ENCODE measurements at regions not wholly inside any gene's neighbourhood (a gene's known extent, or its start where the extent isn't known, plus 50 kb on each side); places are given as distances from the start of the nearest gene placed in this dataset.

DNA sequence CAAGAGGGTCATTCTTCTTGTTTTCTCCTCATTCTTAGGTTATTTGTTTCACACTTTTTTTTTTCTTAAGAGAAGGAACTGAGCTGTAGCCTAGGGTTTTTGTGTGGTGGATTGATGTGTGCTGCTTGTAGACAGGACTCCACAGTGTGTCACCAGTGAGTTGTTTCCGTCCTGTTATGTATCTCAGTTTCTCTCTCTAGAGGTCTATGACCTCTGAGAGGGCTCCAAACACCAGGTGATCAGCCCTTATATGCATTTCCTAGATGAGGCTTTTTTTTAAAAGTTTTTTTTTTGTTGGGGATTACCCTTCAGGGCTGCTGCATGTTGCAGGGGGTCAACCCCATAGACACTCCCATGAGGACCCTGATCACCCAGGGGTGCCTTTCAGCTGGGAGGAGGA is 124.2 kb upstream of the MAST4 start:
- DNase-seq (ENCODE audit: low spot score) = no peak

- no peak for DNase-seq (ENCODE audit: low spot score)
These were observed 120.5 kb upstream of the MAST4 start for GRCh38 chr5:66475731-66476130.

GRCh38 chr5:66477596-66477995 is 118.6 kb upstream of the MAST4 start:
- no peak for DNase-seq (ENCODE audit: low spot score)

- no peak for DNase-seq (ENCODE audit: low spot score)
These were observed 101.8 kb upstream of the MAST4 start for GRCh38 chr5:66494437-66494836.

DNA sequence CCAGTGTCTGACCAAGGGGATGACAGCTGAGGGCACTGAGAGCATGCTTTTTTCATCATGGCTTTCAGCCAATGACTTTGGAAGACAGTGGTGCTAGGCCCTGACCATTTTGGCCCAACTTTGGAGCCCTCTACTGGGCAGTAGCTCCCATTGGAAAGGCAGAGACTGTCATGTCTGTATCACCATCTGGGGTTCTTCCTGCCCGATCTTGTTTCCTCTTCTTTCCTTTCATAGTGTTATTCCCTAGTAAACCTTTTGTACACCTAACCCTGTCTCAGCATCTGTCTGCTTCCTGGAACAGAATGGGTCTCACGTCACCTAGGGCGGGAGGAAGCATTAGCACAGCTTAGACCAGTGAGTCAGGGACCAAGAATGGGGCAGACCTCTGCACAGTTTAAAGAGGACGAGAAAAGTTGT is 97.4 kb upstream of the MAST4 start:
- DNase-seq (ENCODE audit: low spot score) = peak; percentile 12

DNA sequence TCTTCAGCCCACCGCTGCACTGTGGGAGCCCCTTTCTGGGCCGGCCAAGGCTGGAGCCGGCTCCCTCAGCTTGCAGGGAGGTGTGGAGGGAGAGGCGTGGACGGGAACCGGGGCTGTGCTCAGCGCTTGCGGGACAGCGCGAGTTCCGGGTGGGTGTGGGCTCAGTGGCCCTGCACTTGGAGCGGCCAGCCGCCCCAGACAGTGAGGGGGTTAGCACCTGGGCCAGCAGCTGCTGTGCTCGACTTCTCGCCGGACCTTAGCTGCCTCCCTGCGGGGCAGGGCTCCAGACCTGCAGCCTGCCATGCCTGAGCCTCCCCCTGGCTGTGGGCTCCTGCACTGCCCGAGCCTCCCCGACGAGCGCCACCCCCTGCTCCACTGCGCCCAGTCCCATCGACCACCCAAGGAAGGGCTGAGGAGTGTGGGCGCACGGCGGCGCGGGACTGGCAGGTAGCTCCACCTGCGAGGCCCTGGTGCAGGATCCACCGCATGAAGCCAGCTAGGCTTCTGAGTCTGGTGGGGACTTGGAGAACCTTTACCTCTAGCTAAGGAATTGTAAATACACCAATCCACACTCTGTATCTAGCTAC is 92.9 kb upstream of the MAST4 start:
- DNase-seq (ENCODE audit: low spot score) = no peak

DNA sequence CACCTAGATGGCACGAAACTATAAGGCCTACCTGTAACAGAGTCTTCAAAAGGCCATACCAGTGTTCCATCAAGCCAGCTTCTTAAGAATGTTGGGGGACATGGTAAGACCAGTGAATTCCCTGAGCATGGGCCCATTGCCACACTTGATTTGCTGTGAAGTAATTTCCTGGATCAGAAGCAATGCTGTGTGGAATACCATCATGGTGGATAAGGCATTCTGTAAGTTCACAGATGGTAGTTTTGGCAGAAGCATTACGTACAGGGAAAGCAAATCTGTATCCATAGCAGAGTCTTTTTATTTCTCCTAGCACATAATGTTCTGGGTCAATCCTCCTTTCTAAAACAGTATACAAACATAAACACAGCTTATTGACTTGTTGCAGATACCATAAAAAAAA is 89.1 kb upstream of the MAST4 start:
- no peak for DNase-seq (ENCODE audit: low spot score)

DNA sequence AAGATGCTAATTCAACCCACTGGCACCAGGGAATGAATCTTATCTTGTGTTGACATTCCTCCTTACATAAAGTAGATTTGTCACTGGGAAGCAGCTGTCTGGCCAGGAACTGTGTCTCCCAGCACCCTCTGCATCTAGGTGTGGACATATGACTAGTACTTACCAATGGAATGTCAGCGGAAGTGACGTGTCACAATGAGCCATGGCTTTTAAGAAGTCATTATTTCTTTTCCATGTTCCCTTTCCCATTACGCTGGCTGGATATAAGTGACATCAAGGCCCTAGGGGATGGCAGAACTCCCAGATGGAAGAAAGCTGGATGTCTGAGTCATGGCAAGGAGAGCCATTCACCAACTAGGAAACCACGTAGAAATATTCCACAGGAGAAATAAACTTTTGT is 84.7 kb upstream of the MAST4 start:
- no peak for DNase-seq (ENCODE audit: low spot score)

- DNase-seq (ENCODE audit: low spot score) = no peak
These were observed 83.1 kb upstream of the MAST4 start for GRCh38 chr5:66513130-66513529.

DNA sequence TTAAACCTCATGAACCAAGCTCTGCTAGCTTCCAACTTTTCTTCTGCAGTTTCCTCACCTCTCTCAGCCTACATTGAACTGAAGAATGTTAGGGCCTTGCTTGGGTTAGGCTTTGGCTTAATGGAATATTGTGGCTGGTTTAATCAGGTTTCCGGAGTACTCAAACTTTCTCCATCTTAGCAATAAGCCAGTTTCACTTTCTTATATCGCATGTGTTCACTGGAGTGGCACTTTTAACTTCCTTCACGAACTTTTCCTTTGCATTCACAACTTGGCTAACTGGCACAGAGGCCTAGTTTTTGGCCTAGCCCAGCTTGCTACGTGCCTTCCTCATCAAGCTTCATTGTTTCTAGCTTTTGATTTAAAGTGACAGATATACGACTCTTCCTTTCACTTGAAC is 81.0 kb upstream of the MAST4 start:
- no peak for DNase-seq (ENCODE audit: low spot score)

DNA sequence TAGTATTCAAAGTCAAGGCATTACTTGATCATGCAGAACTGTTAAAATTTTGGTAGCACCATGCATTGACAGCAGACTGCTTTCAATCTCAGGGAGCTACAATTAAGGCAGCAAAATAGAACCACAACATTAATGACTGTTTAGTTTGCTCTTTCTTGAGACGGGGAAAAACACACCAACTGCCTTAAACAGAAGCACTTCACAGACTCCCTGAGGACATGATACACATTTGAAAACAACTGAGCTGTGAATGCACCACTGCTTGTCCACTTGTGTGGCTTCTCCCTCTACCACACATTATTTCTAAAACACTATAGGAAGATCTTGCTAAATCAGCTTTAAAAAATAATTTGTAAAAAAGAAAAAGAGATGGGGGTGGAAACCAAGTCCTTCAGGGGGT is 79.6 kb upstream of the MAST4 start:
- DNase-seq (ENCODE audit: low spot score) = no peak

- peak; percentile 17 for DNase-seq (ENCODE audit: low spot score)
These were observed 78.8 kb upstream of the MAST4 start for GRCh38 chr5:66517351-66517750.

- no peak for DNase-seq (ENCODE audit: low spot score)
These were observed 78.1 kb upstream of the MAST4 start for GRCh38 chr5:66518052-66518451.

DNA sequence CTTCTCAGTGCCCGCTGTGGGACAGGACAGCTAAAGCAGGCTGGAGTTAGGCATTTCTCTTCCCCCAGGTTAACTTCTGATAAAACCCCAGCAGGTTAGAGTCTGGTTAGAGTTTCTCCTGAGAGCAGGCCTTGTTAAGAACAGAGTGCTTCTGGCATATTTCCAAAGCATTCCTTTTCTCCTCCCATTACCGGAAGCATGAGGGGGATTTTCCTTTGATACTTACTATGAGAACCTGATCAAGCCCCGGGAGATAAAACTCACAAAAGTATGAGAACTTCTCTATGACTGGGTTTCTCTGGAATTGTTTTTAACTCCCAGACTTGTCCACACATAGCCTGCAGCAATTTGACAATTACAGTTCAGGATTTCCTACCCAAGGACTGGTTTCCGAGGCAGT is 77.4 kb upstream of the MAST4 start:
- no peak for DNase-seq (ENCODE audit: low spot score)

DNA sequence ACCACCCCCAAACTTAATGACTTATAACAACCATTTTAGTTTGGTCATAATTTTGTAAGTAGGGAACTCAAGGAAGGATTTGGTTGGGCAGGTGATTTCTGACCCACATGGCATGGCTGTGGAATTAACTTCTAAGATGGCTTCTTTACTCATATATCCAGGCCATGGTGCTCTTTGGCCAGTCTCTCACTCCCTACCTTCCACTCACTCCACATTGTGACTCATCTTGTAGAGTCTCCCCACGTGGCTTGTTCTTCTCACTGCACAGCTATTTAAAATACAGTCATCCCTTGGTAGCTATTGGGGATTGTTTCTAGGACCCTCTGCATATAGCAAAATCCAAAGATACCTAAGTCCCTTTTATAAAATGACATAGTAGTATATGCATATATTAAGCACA is 76.6 kb upstream of the MAST4 start:
- DNase-seq (ENCODE audit: low spot score) = no peak

GRCh38 chr5:66520854-66521253 is 75.3 kb upstream of the MAST4 start:
- no peak for DNase-seq (ENCODE audit: low spot score)

DNA sequence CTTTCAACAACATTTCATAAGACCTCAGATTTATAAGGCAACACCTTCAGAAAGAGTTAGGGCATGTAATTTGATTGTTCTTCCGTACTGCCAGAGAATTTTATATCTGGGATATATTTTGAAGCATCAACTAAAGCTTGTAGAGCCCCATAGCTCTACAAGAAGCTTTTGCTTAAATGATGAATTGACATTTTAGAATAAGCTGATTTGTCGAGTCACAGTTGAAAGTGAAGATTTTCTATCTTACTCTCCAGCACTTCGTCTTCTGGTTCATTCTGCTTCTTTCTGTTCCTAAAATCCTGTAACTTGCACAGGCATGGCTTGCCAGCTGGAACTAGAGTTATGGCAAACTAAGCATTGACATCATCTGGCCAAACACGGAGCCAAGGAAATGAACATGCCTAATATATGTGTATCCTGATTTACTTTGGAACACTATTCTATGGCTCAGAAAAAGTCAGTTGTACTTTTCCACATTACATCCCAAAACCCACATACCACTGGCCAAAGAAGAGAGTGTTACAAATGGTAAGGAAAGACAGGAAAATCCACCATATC is 68.6 kb upstream of the MAST4 start:
- no peak for DNase-seq (ENCODE audit: low spot score)

- no peak for DNase-seq (ENCODE audit: low spot score)
These were observed 67.0 kb upstream of the MAST4 start for GRCh38 chr5:66529182-66529581.

- no peak for DNase-seq (ENCODE audit: low spot score)
These were observed 66.5 kb upstream of the MAST4 start for GRCh38 chr5:66529704-66530103.

DNA sequence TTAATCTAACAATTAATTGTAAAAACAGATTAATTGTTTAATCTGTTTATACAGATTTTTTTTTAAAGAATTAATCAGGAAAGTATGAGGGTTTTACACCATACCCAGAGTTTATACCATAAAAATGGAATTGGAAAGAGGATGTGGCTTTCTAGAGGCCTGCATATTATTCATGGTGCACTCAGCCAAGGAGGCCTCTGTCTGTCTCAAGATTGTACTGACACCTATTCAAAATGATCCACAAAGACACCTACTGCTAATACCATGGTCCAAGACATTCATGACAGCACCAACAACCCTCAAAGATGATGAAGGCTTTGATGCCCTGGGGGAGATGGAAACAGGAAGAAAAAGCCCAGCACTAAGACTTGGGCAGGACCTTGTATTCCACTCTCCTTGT is 58.1 kb upstream of the MAST4 start:
- no peak for DNase-seq (ENCODE audit: low spot score)

GRCh38 chr5:66538531-66538930 is 57.7 kb upstream of the MAST4 start:
- no peak for DNase-seq (ENCODE audit: low spot score)

DNA sequence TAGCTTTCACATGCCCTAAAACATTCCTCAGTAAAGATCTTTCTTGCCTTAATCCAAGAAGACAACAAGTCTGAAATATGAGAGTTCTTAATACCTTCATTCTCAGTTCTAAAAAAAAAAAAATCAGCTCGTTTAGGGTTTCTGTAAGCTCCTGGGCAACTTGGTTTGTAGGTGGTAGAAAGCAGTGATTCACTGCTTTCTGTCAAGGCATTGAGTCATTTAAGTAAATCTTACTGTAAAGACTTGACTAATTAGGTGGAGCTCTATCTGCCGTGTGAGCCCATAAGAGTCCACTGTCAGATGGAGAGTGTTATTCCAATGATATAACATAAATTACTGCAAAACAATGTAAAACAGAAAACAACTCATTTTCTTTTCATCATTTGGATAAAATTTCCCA is 56.1 kb upstream of the MAST4 start:
- no peak for DNase-seq (ENCODE audit: low spot score)

DNA sequence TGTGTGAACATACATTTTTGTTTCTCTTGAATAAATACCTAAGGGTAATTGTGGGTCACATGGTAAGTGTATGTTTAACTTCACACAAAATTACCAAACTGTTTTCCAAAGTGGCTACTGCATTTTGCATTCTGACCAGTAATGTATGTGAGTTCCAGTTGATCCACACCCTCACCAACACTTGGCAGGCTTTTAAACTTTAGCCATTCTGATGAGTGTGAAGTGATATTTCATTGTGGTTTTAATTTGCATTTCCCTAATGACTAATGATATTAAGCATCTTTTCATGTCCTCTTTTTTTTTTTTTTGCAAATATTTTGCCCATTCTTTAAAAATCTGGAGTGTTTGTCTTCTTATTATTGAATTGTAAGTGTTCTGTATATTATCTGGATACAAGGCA is 53.5 kb upstream of the MAST4 start:
- DNase-seq (ENCODE audit: low spot score) = no peak
